ENCODE measurements at regions not wholly inside any gene's neighbourhood (a gene's known extent, or its start where the extent isn't known, plus 50 kb on each side); places are given as distances from the start of the nearest gene placed in this dataset.

DNA sequence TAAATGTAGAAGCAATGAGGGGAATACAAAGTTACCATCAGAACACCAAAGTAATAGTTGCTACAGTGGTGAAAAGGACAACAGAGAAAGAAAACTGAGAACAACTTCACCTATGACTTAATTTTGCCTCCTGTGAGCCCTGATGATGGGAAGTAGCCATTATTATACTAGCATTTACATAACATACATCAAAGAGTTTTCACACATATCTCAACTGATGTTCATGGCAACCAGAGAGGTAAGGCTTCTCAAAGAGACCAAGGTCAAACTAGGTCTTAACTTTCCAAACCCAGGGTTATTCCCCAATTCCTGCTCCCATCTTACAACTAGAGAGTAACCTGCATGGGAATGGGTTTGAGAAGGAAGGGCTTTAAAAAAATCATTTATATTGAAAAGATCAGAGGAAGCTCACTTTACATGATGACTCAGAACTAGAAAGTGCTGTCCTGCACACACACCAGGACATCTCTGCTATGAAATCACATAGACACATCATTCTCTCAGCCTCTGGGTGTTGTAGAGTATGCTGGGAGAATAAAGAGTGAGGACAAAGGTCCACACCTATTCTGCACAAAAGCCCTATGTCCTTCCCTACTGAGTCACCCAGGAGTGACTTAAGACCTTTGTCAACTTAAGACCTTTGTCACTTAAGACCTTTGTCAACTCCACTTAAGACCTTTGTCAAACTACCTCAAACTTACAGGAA lies 179.7 kb downstream of the TNFSF18 start:
- no peaks in the 10 kb centered on the region for H3K27me3 Mint-ChIP-seq (ENCODE audit: low read depth)
- H3K4me3 Mint-ChIP-seq: no peak overlapping the region
- H3K27ac Mint-ChIP-seq (ENCODE audit: unreplicated experiment): no peak overlapping the region
- peaks cover 3% of the 10 kb centered on the region for H3K9me3 Mint-ChIP-seq
- TF ChIP-seq, protein P1, sequence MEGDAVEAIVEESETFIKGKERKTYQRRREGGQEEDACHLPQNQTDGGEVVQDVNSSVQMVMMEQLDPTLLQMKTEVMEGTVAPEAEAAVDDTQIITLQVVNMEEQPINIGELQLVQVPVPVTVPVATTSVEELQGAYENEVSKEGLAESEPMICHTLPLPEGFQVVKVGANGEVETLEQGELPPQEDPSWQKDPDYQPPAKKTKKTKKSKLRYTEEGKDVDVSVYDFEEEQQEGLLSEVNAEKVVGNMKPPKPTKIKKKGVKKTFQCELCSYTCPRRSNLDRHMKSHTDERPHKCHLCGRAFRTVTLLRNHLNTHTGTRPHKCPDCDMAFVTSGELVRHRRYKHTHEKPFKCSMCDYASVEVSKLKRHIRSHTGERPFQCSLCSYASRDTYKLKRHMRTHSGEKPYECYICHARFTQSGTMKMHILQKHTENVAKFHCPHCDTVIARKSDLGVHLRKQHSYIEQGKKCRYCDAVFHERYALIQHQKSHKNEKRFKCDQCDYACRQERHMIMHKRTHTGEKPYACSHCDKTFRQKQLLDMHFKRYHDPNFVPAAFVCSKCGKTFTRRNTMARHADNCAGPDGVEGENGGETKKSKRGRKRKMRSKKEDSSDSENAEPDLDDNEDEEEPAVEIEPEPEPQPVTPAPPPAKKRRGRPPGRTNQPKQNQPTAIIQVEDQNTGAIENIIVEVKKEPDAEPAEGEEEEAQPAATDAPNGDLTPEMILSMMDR (conservative IDR thresholded peaks at IDR 0.05): no peak
- no peak for DNase-seq (ENCODE audit: low read depth, low spot score)
- no peaks in the 10 kb centered on the region for H3K4me1 Mint-ChIP-seq
- no peaks in the 10 kb centered on the region for H3K36me3 Mint-ChIP-seq (ENCODE audit: low read depth)

DNA sequence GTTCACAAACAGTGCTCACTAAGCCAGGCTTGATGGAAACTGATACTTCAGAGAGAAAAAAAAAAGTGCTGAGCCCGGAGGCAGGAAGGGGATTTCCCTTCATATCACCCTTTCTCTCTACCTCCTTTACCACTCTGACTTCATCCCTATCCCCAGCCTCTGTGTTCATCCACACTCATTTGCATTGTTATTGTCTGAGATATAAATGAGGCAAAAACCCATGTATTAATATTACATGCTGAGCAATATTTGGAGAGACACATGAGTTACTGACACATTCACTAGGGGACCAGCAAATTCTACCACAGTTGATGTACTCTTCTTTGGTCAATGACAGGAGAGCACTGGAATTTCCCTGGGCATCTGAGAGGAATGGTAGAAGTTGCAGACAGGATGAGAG lies 175.8 kb downstream of the TNFSF18 start:
- Mint-ChIP-seq H3K27ac (ENCODE audit: unreplicated experiment) (no peak overlapping the region), H3K9me3 (peaks cover 9% of the 10 kb centered on the region), H3K36me3 (ENCODE audit: low read depth) (no peaks in the 10 kb centered on the region), H3K4me1 (no peaks in the 10 kb centered on the region), H3K27me3 (ENCODE audit: low read depth) (no peaks in the 10 kb centered on the region), H3K4me3 (no peak overlapping the region)
- TF ChIP-seq, protein P1 (conservative IDR thresholded peaks at IDR 0.05): no peak
- DNase-seq (ENCODE audit: low read depth, low spot score): no peak

DNA sequence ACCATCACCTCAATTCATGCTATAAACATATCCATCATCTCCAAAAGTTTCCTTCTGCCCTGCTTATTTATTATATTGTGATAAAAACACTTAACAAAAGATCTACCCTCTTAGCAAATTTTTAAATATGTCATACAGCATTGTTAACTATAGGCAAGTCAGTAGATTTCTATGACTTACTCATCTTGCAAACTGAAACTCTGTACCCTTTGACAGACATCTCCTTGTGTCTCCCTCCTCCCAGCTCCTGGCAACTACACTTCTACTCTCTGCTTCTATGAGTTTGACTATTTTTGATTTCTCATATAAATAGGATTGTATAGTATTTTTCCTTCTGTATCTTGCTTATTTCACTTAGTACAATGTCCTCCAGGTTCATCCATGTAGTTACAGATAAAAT lies 174.8 kb downstream of the TNFSF18 start:
- no peak overlapping the region for H3K27ac Mint-ChIP-seq (ENCODE audit: unreplicated experiment)
- no peaks in the 10 kb centered on the region for H3K4me1 Mint-ChIP-seq
- no peaks in the 10 kb centered on the region for H3K36me3 Mint-ChIP-seq (ENCODE audit: low read depth)
- no peak overlapping the region for H3K4me3 Mint-ChIP-seq
- TF ChIP-seq, protein P1 (conservative IDR thresholded peaks at IDR 0.05): no peak
- DNase-seq (ENCODE audit: low read depth, low spot score): no peak
- H3K9me3 Mint-ChIP-seq: peaks cover 11% of the 10 kb centered on the region
- no peaks in the 10 kb centered on the region for H3K27me3 Mint-ChIP-seq (ENCODE audit: low read depth)

DNA sequence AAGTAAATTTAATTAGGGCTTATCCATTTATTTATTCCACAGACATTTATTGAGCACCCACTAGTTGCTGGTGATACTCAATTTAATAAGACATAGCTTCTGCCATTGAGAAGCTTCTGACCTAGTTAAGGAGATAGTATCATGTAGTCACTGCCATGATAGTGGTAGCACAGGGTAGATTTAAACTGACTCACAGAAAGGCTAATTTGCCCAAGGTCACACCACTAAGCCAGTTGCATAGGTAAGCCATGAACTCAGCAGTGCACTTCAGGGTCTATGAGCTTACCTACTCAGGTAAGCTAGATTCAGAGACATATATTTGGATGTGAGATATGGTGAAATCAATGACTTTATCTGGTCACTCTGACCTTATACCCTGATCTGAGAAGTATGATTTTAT lies 168.4 kb downstream of the TNFSF18 start:
- no peak for DNase-seq (ENCODE audit: low read depth, low spot score)
- Mint-ChIP-seq H3K4me3 (no peak overlapping the region), H3K27me3 (ENCODE audit: low read depth) (no peaks in the 10 kb centered on the region)

DNA sequence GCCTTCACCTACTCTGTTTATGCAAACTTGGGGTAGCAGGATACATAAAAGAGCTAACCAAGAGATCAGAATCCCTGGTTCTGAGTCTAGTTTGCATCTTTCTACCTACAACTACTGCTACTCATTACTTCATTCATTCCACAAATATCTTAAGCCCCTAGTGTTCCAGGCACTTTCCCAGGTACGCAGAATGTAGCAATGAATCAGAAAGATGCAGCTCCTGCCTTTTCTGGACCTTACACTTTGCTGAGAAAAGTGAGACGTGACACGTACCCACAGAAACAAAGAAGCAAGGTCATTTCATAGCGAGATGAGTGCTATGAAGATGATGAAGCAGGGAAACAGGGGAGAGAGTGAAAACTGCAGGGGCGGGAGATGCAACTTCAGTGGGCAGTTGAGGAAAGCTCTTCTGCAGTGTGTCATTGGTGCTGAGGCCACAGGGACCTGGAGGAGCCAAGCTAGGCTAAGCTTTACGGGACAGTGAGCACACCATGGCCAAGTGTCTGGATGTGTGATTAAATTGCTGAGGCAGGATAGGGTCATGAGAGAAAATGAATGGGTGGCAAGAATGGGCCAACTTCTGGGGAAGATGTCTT lies 167.9 kb downstream of the TNFSF18 start:
- TF ChIP-seq, protein P1 (conservative IDR thresholded peaks at IDR 0.05): no peak
- Mint-ChIP-seq H3K4me1 (no peaks in the 10 kb centered on the region), H3K27me3 (ENCODE audit: low read depth) (no peaks in the 10 kb centered on the region), H3K36me3 (ENCODE audit: low read depth) (no peaks in the 10 kb centered on the region), H3K27ac (ENCODE audit: unreplicated experiment) (no peak overlapping the region), H3K4me3 (no peak overlapping the region), H3K9me3 (peaks cover 8% of the 10 kb centered on the region)
- no peak for DNase-seq (ENCODE audit: low read depth, low spot score)

More for the DNA sequence above, 168.4 kb downstream of the TNFSF18 start:
- TF ChIP-seq, protein P1 (conservative IDR thresholded peaks at IDR 0.05): no peak
- Mint-ChIP-seq H3K36me3 (ENCODE audit: low read depth) (no peaks in the 10 kb centered on the region), H3K27ac (ENCODE audit: unreplicated experiment) (no peak overlapping the region), H3K9me3 (peaks cover 8% of the 10 kb centered on the region), H3K4me1 (no peaks in the 10 kb centered on the region)

All from neural crest cell (in vitro differentiated cells).